Nephron (organoid): ENCODE measurements at regions not wholly inside any gene's neighbourhood (a gene's known extent, or its start where the extent isn't known, plus 50 kb on each side); places are given as distances from the start of the nearest gene placed in this dataset.
"Not testable (repeated sequence)": the region's sequence is repeated elsewhere in the genome, so short reads cannot be mapped to it uniquely, and the experiment has no call there.

Experiments
- H3K27ac Mint-ChIP-seq, 3 experiments: 2 replicates each; pipeline ENCODE4 v1.8.0; 2020; ENCODE audit warnings: mixed read lengths in 3 of 3, mild to moderate bottlenecking in 2 of 3, moderate library complexity in 1 of 3
- H3K27me3 Mint-ChIP-seq: 2 replicates; pipeline ENCODE4 v1.8.0; 2021; ENCODE audit warnings: low read depth, mild to moderate bottlenecking, moderate library complexity, mixed read lengths
- H3K36me3 Mint-ChIP-seq: 2 replicates; pipeline ENCODE4 v1.8.0; 2020; ENCODE audit warnings: low read depth, mixed read lengths
- H3K4me1 Mint-ChIP-seq: 2 replicates; pipeline ENCODE4 v1.8.0; 2020; ENCODE audit warnings: mixed read lengths
- H3K4me3 Mint-ChIP-seq, 3 experiments: 2 replicates each; pipeline ENCODE4 v1.8.0; 2020; ENCODE audit warnings: mild to moderate bottlenecking in 3 of 3, mixed read lengths in 3 of 3, moderate library complexity in 2 of 3
- H3K9me3 Mint-ChIP-seq: 2 replicates; pipeline ENCODE4 v1.8.0; 2020; ENCODE audit warnings: mixed read lengths
- CTCF ChIP-seq, 3 experiments: fragments of 200-600 bp; sonication (generic); IDR thresholded peaks; one replicate each; pipeline ENCODE4 v1.5.0; 2021; ENCODE audit warnings: antibody characterized with exemption in 3 of 3; ENCODE audit not compliant: unreplicated experiment in 3 of 3

GRCh38 chr22:42187646-42188045, 57.0 kb upstream of the CYP2D6 start:
- Mint-ChIP-seq H3K4me3 (no peak overlapping the region), H3K9me3 (no peaks in the 10 kb centered on the region), H3K36me3 (no peaks in the 10 kb centered on the region)

GRCh38 chr22:42185915-42186439, 55.4 kb upstream of the CYP2D6 start:
- no peaks in the 10 kb centered on the region for H3K36me3 Mint-ChIP-seq
- no peak overlapping the region for H3K27ac Mint-ChIP-seq
- TF ChIP-seq CTCF (IDR thresholded peaks at IDR 0.05; ENCODE audit: unreplicated experiment in 3 of 3) = no peak
- no peaks in the 10 kb centered on the region for H3K4me1 Mint-ChIP-seq
- peaks cover 3% of the 10 kb centered on the region for H3K27me3 Mint-ChIP-seq
- no peak overlapping the region for H3K4me3 Mint-ChIP-seq
- H3K9me3 Mint-ChIP-seq = no peaks in the 10 kb centered on the region

More at GRCh38 chr22:42187646-42188045, 57.0 kb upstream of the CYP2D6 start:
- TF ChIP-seq CTCF (IDR thresholded peaks at IDR 0.05; ENCODE audit: unreplicated experiment in 3 of 3) = no peak
- Mint-ChIP-seq H3K4me1 (no peaks in the 10 kb centered on the region), H3K27me3 (peaks cover 3% of the 10 kb centered on the region), H3K27ac (no peak overlapping the region)

GRCh38 chr22:42184852-42185251, 54.2 kb upstream of the CYP2D6 start:
- no peak overlapping the region for H3K27ac Mint-ChIP-seq
- peaks cover 3% of the 10 kb centered on the region for H3K27me3 Mint-ChIP-seq
- H3K36me3 Mint-ChIP-seq = no peaks in the 10 kb centered on the region
- no peak overlapping the region for H3K4me3 Mint-ChIP-seq
- no peak for TF ChIP-seq CTCF (IDR thresholded peaks at IDR 0.05; ENCODE audit: unreplicated experiment in 3 of 3)
- peaks cover 7% of the 10 kb centered on the region for H3K4me1 Mint-ChIP-seq
- H3K9me3 Mint-ChIP-seq = no peaks in the 10 kb centered on the region

GRCh38 chr22:42183461-42184059, 53.0 kb upstream of the CYP2D6 start:
- H3K36me3 Mint-ChIP-seq, H3K4me3 Mint-ChIP-seq, H3K9me3 Mint-ChIP-seq, H3K27ac Mint-ChIP-seq, H3K27me3 Mint-ChIP-seq: not testable (repeated sequence)
- peaks cover 12% of the 10 kb centered on the region for H3K4me1 Mint-ChIP-seq

GRCh38 chr22:42180349-42180842, 49.8 kb upstream of the CYP2D6 start:
- peaks cover 3% of the 10 kb centered on the region for H3K27me3 Mint-ChIP-seq
- peak overlapping the region; percentile 90 to 94 (median 93) for H3K27ac Mint-ChIP-seq
- no peak overlapping the region for H3K4me3 Mint-ChIP-seq
- H3K9me3 Mint-ChIP-seq = no peaks in the 10 kb centered on the region
- TF ChIP-seq CTCF (IDR thresholded peaks at IDR 0.05; ENCODE audit: unreplicated experiment in 3 of 3) = no peak
- peaks cover 32% of the 10 kb centered on the region for H3K4me1 Mint-ChIP-seq
- peaks cover 14% of the 10 kb centered on the region for H3K36me3 Mint-ChIP-seq
